HG02884 (cell line): ENCODE measurements at regions not wholly inside any gene's neighbourhood (a gene's known extent, or its start where the extent isn't known, plus 50 kb on each side); places are given as distances from the start of the nearest gene placed in this dataset.

Experiments used
- ATAC-seq: cut with Tn5 transposase; IDR thresholded peaks from one replicate; pipeline ENCODE4 v1.9.1; 2021; ENCODE audit warnings: mild to moderate bottlenecking, moderate library complexity; ENCODE audit not compliant: unreplicated experiment

DNA sequence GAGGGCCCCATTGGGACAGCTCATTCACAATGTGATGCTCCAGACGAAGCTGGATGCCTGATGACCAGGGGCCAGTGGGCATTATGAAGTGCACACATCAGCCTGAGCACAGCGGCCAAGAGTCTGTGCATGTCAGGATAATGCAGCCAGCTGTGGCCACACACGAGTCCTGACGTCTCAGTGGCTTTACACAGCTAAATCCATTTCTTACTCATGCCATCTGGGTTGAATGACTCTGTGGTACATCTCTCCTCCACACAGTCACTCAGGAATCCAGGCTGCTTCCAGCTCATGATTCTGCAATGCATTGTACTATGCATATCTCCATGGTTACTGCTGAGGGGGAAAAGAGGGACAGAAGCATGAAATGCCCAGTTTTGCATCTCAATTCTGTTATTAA, 123.6 kb downstream of the PRLHR start:
- no peak for ATAC-seq

DNA sequence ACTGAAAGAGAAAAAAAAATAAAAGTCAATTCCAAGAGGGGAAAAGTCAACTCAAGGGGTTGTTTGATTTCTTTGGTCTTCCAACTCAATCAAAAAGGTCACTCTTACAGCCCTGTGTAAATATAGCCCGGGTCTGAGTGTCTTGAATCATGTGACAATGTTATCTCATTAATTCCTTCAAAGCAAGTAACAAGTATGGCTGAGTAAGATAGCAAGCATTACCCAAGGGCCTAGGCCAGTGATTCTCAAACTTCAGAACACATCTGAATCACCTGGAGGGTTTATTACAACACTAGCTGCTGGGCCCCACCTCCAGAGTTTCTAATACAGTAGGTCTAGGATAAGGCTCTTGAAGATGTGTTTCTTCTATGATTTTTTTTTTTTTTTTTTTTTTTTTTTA, 125.0 kb downstream of the PRLHR start:
- ATAC-seq = no peak

DNA sequence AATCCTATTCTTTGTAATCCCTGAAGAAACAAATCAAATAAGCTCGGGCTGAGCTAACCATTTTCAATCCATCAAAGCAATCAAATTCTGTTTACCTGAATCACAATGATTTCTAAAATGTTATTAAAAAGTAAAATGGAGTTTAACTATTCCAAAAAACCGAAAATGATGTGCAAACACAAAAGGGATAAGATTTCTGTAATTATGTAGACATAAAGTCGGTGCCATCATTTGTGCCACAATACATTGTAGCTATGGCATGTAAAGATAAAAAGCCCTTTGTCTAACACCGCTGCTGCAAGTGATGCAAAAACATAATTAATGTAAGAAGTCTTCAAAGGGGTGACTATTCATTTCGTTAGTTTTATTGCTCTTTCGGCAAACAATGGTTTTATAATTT, 125.1 kb upstream of the FAM204A start:
- ATAC-seq = no peak

DNA sequence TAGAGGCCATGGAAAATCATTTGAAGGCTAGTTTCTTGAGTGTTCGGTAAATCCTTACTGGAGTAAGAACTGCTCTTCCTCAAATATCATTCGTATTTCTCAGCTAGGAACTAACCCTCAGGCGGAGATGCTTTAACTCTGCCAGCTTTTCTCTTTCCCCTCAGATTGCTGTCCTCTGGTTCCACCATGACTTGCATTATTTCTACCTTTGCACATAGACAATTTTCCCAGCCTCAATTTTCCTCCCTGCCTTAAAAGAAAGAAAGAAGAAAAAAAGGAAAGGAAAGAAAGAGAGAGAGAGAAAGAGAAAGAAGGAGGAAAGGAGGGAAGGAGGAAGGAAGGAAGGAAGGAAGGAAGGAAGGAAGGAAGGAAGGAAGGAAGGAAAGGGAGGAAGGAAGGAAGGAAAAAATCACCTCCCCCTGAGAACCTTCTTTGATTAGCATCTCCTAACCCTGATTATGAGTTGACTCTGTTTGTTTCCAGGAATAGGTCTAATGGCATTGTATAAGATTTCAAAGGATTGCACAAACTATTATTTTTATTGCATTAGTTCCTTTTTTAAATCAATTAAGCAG, 123.3 kb upstream of the FAM204A start:
- ATAC-seq = no peak

DNA sequence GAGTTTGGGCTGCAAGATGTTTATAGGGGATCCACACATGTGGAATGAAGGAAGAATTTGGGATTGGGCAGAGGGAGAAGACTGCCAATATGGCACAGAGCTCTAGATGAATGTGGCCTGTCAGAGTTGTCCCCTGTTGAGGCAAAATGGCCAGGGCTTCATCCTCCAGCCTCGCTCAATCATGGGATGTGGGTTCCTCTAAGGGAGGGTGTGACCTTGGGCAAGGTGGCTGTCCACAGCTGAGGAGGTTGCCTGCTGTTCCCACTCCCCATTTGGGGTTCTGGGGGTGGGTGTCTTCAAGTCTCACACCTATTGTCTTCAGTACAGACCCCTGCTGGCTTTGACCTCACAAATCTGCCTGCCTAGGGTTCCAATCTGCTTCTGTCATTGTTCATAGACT, 121.6 kb upstream of the FAM204A start:
- ATAC-seq = no peak

DNA sequence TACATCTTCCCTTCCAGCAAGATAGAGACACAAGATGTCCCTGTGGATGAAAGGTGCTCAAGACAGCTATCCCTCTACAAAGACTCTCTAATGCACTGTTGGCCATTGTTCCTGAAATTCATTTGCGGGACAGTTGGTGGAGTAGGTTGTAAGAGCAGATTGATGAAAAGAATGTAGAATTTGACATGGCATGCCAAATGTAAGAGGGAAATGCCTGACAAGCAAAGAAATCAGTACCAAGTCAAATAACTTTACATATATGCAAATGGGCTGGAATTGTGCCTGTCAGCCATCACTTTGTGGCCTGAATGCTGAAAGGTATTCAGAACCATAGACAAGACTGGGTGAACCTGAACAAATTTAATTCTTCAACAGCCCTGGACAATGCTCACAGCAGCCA, 120.3 kb upstream of the FAM204A start:
- ATAC-seq = no peak

DNA sequence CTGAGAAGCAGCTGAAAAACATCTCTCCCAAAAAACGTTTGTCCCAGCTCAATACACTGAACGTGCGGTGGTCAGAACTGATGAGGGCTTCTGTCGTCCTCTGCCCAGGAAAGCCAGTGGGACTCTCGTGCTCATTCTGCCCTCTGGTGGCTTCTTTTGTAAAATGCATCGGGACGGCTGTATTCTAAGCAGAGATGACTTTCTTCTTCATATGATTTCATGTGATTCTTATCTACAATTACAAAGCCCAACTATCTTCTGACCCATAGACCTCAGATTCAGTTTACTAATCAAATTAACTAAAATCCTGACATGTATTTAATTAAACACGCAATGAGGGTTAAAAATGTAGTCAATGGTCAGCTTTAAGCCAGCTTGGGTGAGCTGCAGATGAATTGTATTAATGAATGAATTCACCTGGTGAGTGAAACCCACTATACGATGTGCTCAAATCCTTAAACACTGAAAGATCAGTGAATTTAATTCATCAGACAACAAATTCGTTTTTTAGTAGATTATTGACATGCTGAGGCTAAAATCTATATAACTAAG, 117.6 kb upstream of the FAM204A start:
- ATAC-seq = peak; percentile 86

DNA sequence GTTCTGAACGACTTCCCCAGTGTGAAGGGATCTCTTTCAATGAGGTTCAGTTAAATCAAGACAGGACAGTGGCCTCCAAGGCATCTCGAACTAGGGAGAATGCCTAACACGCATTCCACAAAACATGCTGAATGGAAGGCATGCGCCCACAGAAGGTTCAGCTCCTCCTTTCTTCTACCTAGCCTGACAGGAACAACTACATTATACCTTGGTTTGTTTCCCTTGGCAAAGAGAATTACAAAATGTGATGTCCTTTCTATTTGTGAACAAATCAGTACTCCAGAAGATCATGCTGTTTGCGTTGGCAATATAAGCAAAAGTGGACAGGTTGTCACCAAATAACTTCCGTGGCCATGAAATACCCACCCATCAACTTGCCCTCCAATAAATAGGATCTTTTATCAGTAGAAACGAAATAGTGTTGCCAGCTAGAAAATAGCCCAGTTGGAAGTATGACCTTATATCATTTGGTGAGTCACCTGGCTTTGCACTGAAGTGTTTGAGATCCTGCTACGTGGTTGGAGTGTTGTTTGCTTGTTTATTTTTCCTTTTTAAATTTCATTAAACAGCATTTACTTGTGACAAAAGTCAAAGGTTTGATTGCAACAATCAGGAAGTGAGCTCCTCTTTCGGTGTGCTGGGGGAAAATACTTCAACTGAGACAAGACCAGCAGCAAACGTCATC, 117.0 kb upstream of the FAM204A start:
- ATAC-seq = no peak

DNA sequence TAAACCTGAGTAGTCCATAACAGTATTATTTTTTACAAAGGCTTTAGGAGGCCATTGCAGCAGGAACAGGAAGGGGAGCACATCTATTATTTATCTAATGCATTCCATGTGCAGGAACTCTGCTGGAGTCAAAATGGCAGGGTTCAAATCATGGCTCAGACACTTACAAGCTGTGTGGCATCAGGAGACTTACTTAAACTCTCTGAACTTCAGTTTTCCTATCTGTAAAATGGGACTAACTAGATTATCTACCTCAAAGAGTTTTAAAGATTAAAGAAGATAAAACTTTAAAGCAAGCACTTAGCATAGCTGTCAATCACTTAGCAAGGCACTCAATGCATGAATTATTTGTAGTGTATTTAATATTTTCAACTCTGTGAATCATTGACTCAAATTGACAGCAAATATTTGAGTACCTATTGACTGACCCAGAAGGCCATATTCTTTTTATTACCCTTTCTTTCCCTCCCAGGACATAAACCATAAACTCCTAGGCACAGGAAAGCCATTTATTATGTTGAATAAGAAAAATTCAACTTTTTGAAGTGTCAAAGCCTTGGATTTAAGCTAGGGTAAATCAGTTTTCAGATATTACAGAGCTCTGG, 115.8 kb upstream of the FAM204A start:
- no peak for ATAC-seq

DNA sequence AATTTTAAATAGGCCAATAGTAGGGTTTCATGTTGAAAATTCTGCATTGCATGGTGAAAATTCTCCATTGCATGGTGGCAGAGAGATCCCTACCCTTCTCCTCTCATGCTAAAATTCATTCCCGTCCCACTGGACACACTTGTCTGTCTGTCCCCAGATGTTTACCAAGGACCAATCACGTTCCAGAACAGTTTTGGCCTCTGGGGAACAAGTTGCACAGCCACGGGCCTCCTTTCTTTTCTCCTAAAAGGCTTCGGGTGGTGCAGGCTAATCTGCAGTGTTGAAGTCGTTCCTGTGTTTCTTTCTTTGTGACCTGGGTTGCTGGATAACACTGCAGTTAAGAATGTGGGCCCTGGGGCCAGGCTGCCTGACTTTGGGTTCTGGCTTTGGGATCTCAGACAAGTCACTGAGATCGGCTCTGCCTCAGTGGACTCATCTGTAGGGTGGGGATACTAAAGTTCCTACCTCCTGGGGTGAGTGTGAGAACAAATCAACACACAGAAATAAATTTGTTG, 113.1 kb upstream of the FAM204A start:
- ATAC-seq = no peak

DNA sequence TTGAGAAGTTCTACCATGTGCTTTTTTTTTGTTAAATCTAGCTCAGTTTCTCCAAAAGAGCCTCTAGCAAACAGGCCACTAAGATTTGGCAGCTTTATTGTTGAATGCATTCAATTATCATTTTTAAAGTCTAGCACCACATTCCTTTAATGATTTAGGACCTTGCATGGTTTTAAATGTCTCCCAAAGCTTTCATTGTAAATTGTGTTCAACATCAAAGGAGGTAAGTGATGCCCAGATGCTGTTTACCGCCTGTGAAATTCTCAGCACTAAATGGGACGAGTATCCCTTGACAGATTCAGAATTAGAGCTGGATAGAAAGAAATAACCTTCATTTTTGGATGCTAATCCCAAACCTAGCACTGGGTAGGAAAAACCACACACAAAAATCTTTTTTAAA, 112.1 kb upstream of the FAM204A start:
- ATAC-seq = no peak

DNA sequence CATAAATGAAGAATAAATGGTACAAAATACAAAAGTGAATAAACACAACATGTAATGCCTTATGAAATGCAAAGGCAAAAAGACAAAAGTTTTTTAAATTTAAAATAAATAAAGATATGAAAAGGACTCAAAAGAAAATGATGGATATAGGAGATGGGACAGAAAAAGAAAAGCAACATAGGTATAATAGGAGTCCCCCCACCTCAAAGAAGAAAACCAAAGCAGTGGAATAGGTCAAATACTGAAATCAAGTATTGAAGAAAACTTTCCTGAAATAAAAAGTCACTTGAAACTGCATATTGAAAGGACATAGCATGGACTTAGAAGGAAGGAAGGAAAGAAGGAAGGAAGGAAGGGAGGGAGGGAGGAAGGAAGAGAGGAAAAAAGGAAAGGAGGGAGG, 110.0 kb upstream of the FAM204A start:
- no peak for ATAC-seq

DNA sequence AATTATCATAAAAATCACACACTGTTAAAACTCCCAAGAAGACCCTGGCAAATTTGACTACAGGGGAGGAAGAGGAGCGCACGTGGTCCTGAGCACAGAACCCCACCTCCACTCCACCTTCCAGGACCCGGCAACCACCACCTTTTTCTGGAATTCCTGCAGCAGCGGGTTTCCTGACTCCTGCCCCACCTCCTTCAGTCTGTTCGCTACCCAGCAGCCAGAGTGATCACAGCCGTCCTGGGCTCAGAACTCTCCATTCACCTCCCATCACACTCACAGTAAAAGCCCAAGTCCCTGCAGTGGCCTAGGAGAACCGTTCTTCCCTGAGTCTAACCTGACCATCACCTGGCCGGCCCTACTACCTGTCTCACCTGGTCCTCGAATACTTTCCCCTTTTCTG, 107.4 kb upstream of the FAM204A start:
- no peak for ATAC-seq

DNA sequence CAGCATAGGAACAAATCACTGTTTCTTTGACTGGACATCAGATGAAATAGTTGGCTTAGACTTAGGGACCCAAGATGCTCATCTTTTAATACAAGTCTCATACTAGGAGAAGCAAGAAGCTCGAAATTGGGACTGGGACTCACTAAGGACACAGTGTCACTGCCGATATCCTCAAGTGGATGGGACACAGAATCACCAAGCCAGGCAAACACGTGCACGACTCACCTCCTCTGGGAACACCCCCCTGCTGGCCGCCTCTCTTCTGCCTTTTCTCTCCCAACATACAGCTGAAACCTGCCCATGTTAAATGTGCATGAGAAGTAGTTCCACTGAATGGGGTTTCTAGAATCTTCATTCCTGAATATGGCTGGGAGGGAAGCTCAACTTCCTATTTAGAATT, 106.6 kb upstream of the FAM204A start:
- no peak for ATAC-seq

DNA sequence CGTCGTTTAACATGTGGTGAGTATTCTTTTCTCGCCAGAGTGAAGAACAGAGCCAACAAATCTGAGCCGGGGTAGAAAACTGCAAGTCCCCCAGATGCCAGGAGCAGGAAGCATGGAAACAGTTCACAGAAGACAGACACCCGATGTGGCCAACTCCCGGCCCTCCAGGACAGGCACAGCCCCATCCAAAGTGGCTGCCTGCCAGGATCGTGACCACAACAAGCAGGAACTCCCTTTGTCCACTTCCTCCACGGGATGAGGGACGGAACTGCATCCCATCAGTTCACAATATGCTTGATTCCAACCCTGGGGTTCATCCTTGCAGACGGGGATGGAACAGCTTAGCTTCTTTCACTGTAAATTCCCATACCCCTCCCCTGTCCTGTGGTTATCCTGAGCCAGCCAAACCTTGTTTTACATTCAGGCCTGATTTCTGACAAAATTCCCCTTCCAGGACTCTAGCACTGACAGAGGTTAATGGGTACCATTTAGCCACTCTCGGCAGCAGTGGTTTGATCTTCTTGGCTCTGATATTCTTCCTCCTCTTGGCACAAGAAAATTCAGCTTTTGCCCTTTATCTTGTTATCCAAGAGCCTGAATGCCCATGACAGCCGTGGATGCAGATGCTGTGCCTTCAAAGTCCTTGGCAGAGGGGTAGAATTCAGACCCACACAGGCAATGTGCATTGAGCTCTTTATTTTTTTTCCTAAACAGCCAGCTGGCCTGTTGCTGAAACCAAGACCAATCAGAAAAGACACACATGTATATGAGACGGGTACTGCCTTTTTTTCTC, 105.5 kb upstream of the FAM204A start:
- no peak for ATAC-seq

DNA sequence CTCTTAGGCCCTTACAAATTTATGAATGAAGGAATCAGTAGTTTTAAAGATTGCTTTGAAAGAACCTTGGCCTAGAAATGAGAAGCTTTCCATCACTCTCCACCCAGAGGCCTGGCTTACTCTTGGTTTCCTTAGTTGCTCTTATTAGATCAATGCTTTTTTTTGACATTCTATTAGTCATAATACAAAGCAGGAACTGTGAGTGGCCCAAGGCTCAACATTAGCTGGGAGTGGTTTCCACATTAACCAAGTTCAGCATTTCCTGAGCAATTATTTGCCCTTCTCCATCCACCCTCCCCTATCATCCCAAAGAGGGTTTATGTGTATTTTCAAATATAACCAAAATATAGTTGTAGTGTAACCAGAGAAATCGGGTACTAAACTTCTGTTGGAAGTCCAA, 103.4 kb upstream of the FAM204A start:
- no peak for ATAC-seq

DNA sequence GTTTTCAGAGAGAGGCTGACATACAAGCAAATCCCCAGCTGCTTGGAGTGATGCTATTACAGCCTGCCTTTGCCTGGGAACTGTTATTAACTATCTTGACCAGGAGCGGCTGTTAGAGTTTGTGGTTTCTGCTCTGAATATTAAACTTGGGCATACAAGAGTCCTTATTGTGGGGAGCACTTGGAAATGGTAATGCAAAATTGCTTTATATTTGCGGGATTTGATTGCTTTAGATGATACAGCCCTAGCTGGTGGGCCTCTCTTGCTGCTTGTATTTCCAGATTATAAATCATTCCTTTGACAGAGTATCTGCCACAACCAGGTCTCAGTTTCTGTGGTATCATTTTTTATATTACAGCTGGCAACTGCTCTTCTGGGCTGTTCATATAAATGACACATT, 101.9 kb upstream of the FAM204A start:
- no peak for ATAC-seq

DNA sequence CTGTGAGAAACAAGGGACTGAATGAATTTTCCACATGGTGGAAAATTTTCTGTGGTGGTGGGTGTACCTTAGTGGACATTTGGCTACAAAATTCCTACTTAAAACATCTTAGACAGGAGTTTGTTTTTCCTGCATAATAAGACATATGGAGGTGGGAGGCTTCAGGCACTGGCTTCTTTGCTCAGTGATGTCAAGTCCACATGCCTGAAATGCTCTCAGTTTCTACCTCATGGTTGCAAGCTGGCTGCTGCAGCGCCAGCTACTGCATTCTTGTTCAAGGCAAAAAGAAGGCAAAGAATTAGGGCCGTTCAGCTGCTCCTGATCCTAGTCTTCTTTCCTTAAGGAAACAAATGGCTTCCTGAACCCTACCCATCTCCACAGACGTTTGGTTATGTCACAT, 99.9 kb upstream of the FAM204A start:
- no peak for ATAC-seq

DNA sequence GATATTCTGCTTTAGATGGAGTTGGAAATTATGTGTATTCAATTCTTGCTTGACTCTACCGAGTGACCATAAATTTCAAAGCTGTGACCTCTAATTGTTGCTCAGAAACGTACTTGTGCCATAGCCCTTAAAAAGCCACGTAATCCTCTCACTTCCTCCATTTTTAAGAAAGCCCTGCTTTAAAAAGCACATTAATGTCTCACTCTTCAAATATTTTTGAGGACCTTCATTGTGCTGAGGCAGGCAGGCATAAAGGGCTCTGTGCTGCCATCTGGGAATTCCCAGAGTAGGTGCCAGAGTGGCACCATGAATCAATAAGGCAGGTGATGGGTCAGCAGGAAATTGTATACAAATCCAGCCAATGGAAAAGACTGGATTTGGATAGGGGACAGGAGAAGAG, 97.7 kb upstream of the FAM204A start:
- ATAC-seq = no peak

DNA sequence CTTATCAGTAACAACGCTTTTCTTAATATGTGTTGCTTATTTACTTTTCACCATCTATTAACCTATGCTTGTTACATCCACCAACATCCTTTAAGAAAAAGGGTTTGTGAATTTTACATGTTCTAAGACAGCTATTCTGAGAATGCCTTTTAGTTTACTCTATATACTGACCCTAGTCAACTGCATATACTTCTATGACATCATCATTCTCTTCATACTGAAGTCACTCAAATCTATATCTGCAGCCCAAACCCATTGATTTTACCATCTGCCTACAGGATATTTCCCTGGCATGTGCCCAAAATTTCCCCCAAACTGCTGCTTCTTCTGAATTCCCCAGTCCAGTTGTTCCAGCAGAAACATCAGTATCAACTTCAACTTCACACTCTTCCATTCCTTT, 94.6 kb upstream of the FAM204A start:
- no peak for ATAC-seq

DNA sequence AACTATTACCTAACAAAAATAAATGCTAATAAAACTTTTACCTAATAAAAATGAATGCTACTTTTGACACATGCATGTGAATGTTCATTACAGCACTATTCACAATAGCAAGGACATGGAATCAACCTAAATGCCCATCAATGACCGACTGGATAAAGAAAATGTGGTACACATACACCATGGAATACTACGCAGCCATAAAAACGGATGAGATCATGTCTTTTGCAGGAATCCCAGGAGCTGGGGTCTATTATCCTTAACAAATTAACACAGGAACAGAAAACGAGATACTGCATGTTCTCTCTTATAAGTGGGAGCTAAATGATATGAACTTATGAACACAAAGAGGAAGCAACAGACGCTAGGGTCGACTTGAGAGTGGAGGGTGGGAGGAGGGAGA, 88.1 kb upstream of the FAM204A start:
- ATAC-seq = no peak
